Ishikawa (cell line): ENCODE measurements at regions not wholly inside any gene's neighbourhood (a gene's known extent, or its start where the extent isn't known, plus 50 kb on each side); places are given as distances from the start of the nearest gene placed in this dataset.

ENCODE experiments used
- CEBPB ChIP-seq: IDR thresholded peaks from 2 replicates; pipeline ENCODE4 v1.6.1; 2012
- CREB1 ChIP-seq: IDR thresholded peaks from 2 replicates; pipeline ENCODE4 v1.6.1; 2012; ENCODE audit warnings: low read depth
- EGR1 ChIP-seq: IDR thresholded peaks from 2 replicates; pipeline ENCODE4 v1.6.1; 2012
- EP300 ChIP-seq: IDR thresholded peaks from 2 replicates; pipeline ENCODE4 v1.6.1; 2012; ENCODE audit warnings: borderline replicate concordance
- FOXM1 ChIP-seq: IDR thresholded peaks from 2 replicates; pipeline ENCODE4 v1.6.1; 2012; ENCODE audit warnings: low read depth, borderline replicate concordance
- NFIC ChIP-seq: IDR thresholded peaks from 2 replicates; pipeline ENCODE4 v1.6.1; 2012
- RAD21 ChIP-seq: IDR thresholded peaks from 2 replicates; pipeline ENCODE4 v1.6.1; 2012; ENCODE audit warnings: low read depth
- TAF1 ChIP-seq: IDR thresholded peaks from 2 replicates; pipeline ENCODE4 v1.6.1; 2012; ENCODE audit warnings: low read depth, mild to moderate bottlenecking
- TCF12 ChIP-seq: IDR thresholded peaks from 2 replicates; pipeline ENCODE4 v1.6.1; 2012; ENCODE audit warnings: low read depth
- TEAD4 ChIP-seq: IDR thresholded peaks from 2 replicates; pipeline ENCODE4 v1.6.1; 2012
- YY1 ChIP-seq: IDR thresholded peaks from 2 replicates; pipeline ENCODE4 v1.6.1; 2012; ENCODE audit warnings: low read depth
- ZBTB7A ChIP-seq: IDR thresholded peaks from 2 replicates; pipeline ENCODE4 v1.6.1; 2012; ENCODE audit warnings: low read depth
- TF ChIP-seq, protein P1 (sequence below): IDR thresholded peaks from 2 replicates; pipeline ENCODE4 v1.6.1; 2012
- TF ChIP-seq, protein P2 (sequence below): IDR thresholded peaks from 2 replicates; pipeline ENCODE4 v1.6.1; 2012
- TF ChIP-seq, protein P3 (sequence below): IDR thresholded peaks from 2 replicates; pipeline ENCODE4 v1.6.1; 2012; ENCODE audit warnings: low read depth, mild to moderate bottlenecking

DNA sequence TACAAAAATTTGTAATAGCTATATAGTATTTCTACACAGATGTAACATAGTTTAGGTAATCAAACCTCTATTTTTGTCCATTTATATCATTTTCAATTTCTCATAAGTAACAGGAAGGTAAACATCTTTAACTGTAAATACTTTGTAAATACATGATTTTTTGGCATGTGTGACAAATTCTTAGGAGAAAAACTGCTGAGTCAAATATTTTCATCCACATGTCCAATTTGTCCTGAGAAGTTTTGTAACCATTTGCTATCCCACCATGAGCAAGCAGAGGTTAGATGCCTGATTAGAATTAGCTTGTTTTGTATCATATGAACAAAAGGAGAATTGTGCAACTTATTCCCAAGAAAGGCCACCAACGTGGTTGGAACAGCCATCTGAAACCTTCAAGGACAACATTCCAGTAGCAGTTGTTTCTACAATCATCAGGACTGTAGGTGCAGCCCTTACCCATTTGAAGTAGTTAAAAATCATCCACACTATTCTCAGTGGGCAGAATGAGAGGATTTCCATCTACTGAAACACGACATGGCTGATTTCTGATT lies 139.6 kb upstream of the MPPED2 start:
- TF ChIP-seq, protein P1, sequence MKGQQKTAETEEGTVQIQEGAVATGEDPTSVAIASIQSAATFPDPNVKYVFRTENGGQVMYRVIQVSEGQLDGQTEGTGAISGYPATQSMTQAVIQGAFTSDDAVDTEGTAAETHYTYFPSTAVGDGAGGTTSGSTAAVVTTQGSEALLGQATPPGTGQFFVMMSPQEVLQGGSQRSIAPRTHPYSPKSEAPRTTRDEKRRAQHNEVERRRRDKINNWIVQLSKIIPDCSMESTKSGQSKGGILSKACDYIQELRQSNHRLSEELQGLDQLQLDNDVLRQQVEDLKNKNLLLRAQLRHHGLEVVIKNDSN = no peak
- TF ChIP-seq, protein P2, sequence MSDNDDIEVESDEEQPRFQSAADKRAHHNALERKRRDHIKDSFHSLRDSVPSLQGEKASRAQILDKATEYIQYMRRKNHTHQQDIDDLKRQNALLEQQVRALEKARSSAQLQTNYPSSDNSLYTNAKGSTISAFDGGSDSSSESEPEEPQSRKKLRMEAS = no peak
- no peak for TF ChIP-seq CREB1
- TF ChIP-seq, protein P3, sequence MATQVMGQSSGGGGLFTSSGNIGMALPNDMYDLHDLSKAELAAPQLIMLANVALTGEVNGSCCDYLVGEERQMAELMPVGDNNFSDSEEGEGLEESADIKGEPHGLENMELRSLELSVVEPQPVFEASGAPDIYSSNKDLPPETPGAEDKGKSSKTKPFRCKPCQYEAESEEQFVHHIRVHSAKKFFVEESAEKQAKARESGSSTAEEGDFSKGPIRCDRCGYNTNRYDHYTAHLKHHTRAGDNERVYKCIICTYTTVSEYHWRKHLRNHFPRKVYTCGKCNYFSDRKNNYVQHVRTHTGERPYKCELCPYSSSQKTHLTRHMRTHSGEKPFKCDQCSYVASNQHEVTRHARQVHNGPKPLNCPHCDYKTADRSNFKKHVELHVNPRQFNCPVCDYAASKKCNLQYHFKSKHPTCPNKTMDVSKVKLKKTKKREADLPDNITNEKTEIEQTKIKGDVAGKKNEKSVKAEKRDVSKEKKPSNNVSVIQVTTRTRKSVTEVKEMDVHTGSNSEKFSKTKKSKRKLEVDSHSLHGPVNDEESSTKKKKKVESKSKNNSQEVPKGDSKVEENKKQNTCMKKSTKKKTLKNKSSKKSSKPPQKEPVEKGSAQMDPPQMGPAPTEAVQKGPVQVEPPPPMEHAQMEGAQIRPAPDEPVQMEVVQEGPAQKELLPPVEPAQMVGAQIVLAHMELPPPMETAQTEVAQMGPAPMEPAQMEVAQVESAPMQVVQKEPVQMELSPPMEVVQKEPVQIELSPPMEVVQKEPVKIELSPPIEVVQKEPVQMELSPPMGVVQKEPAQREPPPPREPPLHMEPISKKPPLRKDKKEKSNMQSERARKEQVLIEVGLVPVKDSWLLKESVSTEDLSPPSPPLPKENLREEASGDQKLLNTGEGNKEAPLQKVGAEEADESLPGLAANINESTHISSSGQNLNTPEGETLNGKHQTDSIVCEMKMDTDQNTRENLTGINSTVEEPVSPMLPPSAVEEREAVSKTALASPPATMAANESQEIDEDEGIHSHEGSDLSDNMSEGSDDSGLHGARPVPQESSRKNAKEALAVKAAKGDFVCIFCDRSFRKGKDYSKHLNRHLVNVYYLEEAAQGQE = no peak
- TF ChIP-seq TCF12 = no peak
- TF ChIP-seq FOXM1 = no peak
- no peak for TF ChIP-seq TAF1
- TF ChIP-seq TEAD4 = no peak
- TF ChIP-seq CEBPB = no peak
- no peak for TF ChIP-seq EGR1

DNA sequence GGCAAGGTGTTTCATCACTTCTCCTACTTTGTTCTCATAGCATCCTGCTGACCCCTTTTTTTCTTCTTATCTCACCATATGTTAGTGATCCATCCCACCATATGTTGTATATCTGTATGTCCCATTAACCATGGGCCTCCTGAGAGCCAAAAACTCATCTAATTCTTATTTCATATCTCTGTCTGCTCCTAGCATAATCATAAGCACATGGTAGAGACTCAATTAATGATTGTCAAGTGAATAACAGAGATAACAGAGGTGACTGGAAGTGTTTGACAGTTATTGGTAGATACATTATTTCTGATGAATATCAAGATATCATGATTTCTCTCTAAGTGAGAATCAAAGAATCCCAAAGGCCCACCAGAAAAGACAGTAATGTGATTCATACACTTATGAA lies 138.1 kb upstream of the MPPED2 start:
- TF ChIP-seq EGR1 = no peak
- no peak for TF ChIP-seq TEAD4
- no peak for TF ChIP-seq RAD21
- TF ChIP-seq, protein P3 = no peak
- no peak for TF ChIP-seq EP300
- TF ChIP-seq CREB1 = no peak
- TF ChIP-seq, protein P2 = no peak
- TF ChIP-seq CEBPB = no peak
- no peak for TF ChIP-seq TCF12
- no peak for TF ChIP-seq ZBTB7A
- TF ChIP-seq, protein P1 = no peak
- TF ChIP-seq NFIC = no peak
- TF ChIP-seq FOXM1 = no peak
- TF ChIP-seq YY1 = no peak
- no peak for TF ChIP-seq TAF1

DNA sequence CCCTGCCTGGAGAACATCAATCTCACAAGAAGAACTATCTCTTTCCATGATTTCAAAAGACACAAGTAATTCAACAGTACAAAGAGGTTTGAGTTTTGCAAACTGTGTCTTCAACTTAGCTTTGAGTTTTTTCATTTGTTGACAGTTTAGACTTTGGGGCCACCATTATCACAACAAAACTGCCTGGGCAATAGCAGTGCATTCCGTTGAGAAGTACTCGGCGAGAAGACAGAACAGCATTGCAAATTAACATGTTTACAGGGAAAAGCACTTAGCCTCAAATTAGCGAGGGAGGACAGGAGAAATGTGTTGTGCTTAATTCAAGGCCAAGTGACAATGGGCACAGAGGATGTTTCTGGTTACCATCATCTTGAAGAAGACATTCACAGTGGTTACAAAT lies 133.2 kb upstream of the MPPED2 start:
- TF ChIP-seq CREB1 (no peak), ZBTB7A (no peak), NFIC (no peak), EP300 (no peak), TCF12 (no peak)
- TF ChIP-seq, protein P2 = no peak

DNA sequence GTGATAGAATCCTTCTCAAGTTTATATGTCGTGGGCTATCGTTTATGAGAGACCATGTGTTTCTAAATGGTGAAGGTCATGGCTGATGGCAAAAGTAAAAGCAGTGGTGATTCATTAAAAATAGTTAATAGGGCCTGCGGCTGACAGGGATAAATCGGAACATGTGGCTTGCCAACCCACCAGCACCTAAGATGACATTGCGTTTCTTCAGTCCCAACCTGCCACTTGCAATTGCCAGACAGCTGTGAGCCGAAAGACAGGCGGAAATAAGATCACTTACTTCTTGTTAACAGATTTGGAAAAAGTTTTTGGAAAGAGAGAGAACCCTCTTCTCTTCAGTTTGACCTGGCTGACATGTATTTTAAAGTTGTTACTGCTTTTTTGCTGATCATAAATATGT lies 131.5 kb upstream of the MPPED2 start:
- TF ChIP-seq, protein P3 = no peak
- TF ChIP-seq TCF12 (no peak), RAD21 (no peak), EGR1 (no peak), CEBPB (no peak), CREB1 (no peak), TEAD4 (no peak), ZBTB7A (no peak), TAF1 (no peak), FOXM1 (no peak), EP300 (no peak), NFIC (no peak), YY1 (no peak)
- TF ChIP-seq, protein P1 = no peak
- TF ChIP-seq, protein P2 = no peak
